ENCODE measurements at regions not wholly inside any gene's neighbourhood (a gene's known extent, or its start where the extent isn't known, plus 50 kb on each side); places are given as distances from the start of the nearest gene placed in this dataset.

GRCh38 chr7:113804475-113805095 is 114.2 kb downstream of the PPP1R3A start:
- TF ChIP-seq CTCF (IDR thresholded peaks at IDR 0.05; ENCODE audit: low read length) (no peak), EZH2 (optimal IDR thresholded peaks at IDR 0.05; ENCODE audit: low read depth, low read length) (no peak)
